Neural cell (in vitro differentiated cells): ENCODE measurements at regions not wholly inside any gene's neighbourhood (a gene's known extent, or its start where the extent isn't known, plus 50 kb on each side); places are given as distances from the start of the nearest gene placed in this dataset.

Experiments
- CTCF ChIP-seq: fragments of 450-650 bp; IDR thresholded peaks from 2 replicates; pipeline ENCODE4 v1.5.1; 2014; ENCODE audit warnings: antibody characterized with exemption, mild to moderate bottlenecking, moderate library complexity; ENCODE audit not compliant: poor library complexity, severe bottlenecking
- SMC3 ChIP-seq: fragments of 450-650 bp; conservative IDR thresholded peaks from 2 replicates; pipeline ENCODE4 v1.6.1; 2014; ENCODE audit warnings: antibody characterized with exemption, mild to moderate bottlenecking, moderate library complexity; ENCODE audit not compliant: poor library complexity

- TF ChIP-seq SMC3 (no peak), CTCF (no peak)
Measured at GRCh38 chr3:153355559-153355958, 193.5 kb downstream of the RAP2B start.
